RWPE1 (cell line): ENCODE measurements at regions not wholly inside any gene's neighbourhood (a gene's known extent, or its start where the extent isn't known, plus 50 kb on each side); places are given as distances from the start of the nearest gene placed in this dataset.

Source experiments
- CTCF ChIA-PET: fragments of 350-600 bp; sonication (Branson Sonifier 250); formaldehyde crosslinking; extraction: SDS; loops from one replicate; lab custom pipeline; 2021; lab: Yijun Ruan, JAX
- POLR2A ChIA-PET: fragments of 400-600 bp; formaldehyde crosslinking; extraction: SDS; loops from one replicate; lab custom pipeline; 2020; ENCODE audit warnings: antibody characterized with exemption; ENCODE audit not compliant: low non-redundant PET; lab: Yijun Ruan, JAX
- DNase-seq: peaks from one replicate; pipeline ENCODE4 v3.0.0; 2012; ENCODE audit warnings: low spot score
- H3K27ac ChIP-seq: fragments of 450-650 bp; 2 replicates; pipeline ENCODE4 v1.5.1; 2017
- TF ChIP-seq, protein P1 (sequence below): fragments of 450-650 bp; conservative IDR thresholded peaks from 2 replicates; pipeline ENCODE4 v1.5.1; 2017; ENCODE audit warnings: low read depth, mild to moderate bottlenecking

DNA sequence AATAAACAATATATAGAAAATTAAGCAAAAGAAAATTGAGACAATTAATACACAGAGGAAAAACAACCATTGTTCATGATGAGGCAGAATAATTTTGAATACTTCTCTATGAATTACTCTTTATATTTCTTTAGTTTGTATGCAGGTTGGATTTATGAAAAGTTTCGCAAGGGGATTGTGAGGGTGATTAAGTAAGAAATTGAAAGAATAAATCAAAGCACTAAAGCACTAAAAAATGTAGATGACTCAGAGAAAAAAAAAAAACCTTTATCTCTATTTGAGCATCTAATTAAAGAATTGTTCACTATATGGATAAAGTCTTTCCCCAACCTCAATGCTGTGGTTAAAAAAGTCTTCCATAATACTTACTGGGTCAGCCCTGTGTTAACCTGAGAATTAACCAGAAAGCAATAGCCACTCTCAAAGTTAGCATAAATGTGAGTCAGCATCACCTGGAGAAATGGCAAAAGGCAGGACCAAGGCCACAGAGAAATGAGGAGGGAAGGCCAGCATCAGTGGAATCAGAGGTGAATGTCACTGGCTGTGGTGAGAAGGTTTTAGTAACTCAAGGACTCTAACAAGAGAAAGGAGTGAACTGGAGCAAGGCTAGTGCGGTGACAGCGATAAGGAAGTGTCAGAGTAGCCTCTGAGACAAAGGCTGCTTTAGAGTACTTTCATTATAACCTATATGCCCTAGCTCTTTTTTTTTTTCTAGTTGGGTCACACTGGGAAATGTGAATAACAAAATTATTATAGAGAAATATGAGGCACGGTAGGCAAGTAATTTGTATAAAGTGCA lies 310.4 kb downstream of the KCNC2 start:
- POLR2A ChIA-PET, result no interaction called here
- DNase-seq, result no peak
- TF ChIP-seq, protein P1, sequence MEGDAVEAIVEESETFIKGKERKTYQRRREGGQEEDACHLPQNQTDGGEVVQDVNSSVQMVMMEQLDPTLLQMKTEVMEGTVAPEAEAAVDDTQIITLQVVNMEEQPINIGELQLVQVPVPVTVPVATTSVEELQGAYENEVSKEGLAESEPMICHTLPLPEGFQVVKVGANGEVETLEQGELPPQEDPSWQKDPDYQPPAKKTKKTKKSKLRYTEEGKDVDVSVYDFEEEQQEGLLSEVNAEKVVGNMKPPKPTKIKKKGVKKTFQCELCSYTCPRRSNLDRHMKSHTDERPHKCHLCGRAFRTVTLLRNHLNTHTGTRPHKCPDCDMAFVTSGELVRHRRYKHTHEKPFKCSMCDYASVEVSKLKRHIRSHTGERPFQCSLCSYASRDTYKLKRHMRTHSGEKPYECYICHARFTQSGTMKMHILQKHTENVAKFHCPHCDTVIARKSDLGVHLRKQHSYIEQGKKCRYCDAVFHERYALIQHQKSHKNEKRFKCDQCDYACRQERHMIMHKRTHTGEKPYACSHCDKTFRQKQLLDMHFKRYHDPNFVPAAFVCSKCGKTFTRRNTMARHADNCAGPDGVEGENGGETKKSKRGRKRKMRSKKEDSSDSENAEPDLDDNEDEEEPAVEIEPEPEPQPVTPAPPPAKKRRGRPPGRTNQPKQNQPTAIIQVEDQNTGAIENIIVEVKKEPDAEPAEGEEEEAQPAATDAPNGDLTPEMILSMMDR, result no peak
- no peak overlapping the region for H3K27ac ChIP-seq
- CTCF ChIA-PET, result no interaction called here

DNA sequence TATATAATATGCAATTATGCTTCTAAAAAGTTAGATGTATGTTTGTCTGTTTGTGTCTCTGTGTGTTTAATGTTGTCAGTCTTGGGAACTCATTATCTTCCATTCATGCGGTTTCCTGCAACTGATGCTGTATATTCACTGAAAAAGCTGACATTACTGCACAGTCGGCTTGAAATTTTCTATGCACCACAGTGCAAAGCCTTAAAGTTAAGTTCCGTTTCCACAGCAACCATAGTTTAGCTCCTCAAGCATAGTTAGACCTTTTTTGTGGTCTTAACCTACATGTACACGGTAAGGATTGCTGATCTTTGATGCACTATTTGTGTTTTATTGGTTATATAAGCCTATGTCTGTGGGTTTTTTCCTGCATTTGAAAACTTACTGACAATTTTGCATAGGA lies 309.4 kb downstream of the KCNC2 start:
- DNase-seq, result no peak
- no peak overlapping the region for H3K27ac ChIP-seq
- ChIA-PET POLR2A (no interaction called here), CTCF (no interaction called here)
- TF ChIP-seq, protein P1, result no peak

DNA sequence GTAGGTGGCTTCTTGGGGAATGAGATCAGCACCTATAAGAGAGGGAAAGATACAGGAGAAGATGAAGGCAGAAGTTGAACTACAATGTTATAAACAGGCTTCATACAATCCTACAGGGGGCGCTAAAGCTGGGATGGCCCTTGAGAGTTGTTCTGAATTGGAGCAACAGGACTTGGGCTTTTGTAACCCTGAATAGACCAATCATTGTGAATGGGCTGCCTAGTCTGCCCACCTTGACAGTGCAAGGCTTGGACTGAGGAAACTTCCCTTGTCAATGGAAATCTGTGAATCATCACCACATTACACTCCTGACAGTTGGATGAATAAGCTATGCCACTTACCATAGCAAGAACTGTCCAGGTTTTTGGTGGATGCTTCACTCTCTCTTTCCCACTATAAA lies 306.1 kb downstream of the KCNC2 start:
- POLR2A ChIA-PET, result no interaction called here
- DNase-seq, result no peak
- TF ChIP-seq, protein P1, result no peak
- no peak overlapping the region for H3K27ac ChIP-seq
- CTCF ChIA-PET, result interaction anchor here (0.5 kb wide), 1 partner anchor 413 kb away, joined by 3 read pairs; no protein-coding TSS in a partner anchor

DNA sequence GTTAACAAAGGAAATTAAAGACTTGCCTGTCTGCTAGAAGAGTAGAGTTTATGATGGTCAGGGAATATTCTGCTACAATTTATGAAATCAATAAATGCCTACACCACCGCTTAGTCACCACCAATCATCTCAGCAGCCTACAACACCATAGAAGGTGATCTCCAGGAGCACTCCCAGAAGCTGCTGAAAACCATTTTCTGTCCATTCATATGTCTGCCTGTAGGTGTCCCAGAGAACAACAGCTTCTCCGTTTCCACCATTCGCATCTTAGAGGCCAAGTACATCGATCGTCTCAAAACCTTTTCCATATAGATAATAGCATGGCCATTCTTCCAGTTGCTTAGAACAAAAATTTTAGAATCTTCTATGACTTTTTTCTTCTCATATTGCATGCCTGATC lies 303.4 kb downstream of the KCNC2 start:
- ChIA-PET POLR2A (no interaction called here), CTCF (interaction anchor here (0.5 to 0.6 kb wide), 4 partner anchors 9 to 1439 kb away, joined by 3 to 5 read pairs (median 3); no protein-coding TSS in a partner anchor)
- no peak overlapping the region for H3K27ac ChIP-seq
- TF ChIP-seq, protein P1, result no peak
- DNase-seq, result no peak

DNA sequence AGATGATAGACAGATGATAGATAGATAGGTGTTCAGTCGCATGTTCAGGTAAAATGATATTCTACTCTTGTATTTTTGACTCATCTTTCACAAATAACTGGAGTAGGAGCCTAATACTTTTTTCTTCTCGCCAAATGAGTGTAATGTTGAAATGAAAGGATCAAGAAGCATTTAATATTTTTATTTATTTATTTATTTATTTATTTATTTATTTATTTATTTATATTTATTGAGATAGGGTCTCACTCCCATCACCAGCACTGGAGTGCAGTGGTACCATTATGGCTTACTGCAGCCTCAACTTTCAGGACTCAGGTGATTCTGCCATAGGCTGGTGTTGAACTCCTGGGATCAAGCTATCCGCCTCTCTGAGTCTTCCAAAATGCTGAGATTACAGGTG lies 298.8 kb downstream of the KCNC2 start:
- ChIA-PET POLR2A (no interaction called here), CTCF (no interaction called here)
- no peak for DNase-seq
- TF ChIP-seq, protein P1, result no peak
- no peak overlapping the region for H3K27ac ChIP-seq

DNA sequence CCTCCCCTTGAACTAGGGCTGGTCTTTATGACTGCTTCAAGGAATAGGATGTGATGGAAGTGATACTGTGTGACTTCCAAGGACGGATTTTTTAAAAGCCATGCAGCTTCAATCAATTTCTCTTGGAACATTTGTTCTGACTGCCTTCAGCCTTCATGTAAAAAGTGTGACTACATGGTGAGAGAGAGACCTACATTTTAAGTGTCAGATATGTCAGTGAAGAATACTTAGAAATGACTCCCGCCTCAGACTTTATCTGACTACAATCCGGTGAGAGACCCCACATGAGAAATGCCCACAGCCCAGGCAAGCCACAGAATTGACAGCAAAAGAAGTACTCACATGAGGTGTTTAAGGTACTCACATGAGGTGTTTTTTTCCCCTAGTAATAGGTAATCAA lies 295.3 kb downstream of the KCNC2 start:
- ChIA-PET POLR2A (no interaction called here), CTCF (no interaction called here)
- DNase-seq, result no peak
- TF ChIP-seq, protein P1, result no peak
- H3K27ac ChIP-seq, result no peak overlapping the region
